Body of pancreas (tissue), 4 donors: ENCODE measurements at regions not wholly inside any gene's neighbourhood (a gene's known extent, or its start where the extent isn't known, plus 50 kb on each side); places are given as distances from the start of the nearest gene placed in this dataset.

Experiments
- ATAC-seq: fragments of 150-250 bp; one replicate; pipeline ENCODE4 v1.9.1; 2016
- DNase-seq, 4 donors: peaks; one replicate each; pipeline ENCODE4 v3.0.0-alpha.2; 2019
- H3K27ac ChIP-seq, 4 donors: fragments of 200-600 bp; sonication (generic); 1 replicate in 3 of 4; 2 replicates in 1 of 4; pipeline versions ENCODE4 v1.5.1 to v1.6.1; 2016 to 2019; ENCODE audit warnings: mild to moderate bottlenecking in 1 of 4, mixed read lengths in 1 of 4, moderate library complexity in 1 of 4
- H3K27me3 ChIP-seq, 2 donors: fragments of 200-600 bp; sonication (generic); one replicate each; pipeline ENCODE4 v1.6.0; 2016; ENCODE audit warnings: mild to moderate bottlenecking in 1 of 2
- H3K36me3 ChIP-seq, 2 donors: fragments of 200-600 bp; sonication (generic); replicated peaks in 1 of 2; 2 replicates each; pipeline ENCODE4 v1.5.1; 2016; ENCODE audit warnings: low read depth in 2 of 2; ENCODE audit not compliant: insufficient read depth in 1 of 2
- H3K4me1 ChIP-seq: fragments of 200-600 bp; sonication (generic); one replicate; pipeline ENCODE4 v1.6.0; 2016
- H3K4me3 ChIP-seq, 2 donors: fragments of 200-600 bp; sonication (generic); 1 replicate in 1 of 2; 2 replicates in 1 of 2; pipeline ENCODE4 v1.5.1; 2016 to 2019
- H3K9me3 ChIP-seq, 3 donors: fragments of 200-600 bp; sonication (generic); 1 replicate in 2 of 3; 2 replicates in 1 of 3; pipeline ENCODE4 v1.5.1; 2016
- CTCF ChIP-seq, 7 experiments: fragments of 450-650 bp in 4 of 7; fragments of 200-600 bp in 3 of 7; sonication (generic) in 3 of 7; IDR thresholded peaks; one replicate each; pipeline ENCODE4 v1.5.1; 2016 to 2019; ENCODE audit warnings: antibody characterized with exemption in 7 of 7
- POLR2A ChIP-seq, 3 donors: fragments of 450-650 bp; IDR thresholded peaks; one replicate each; pipeline ENCODE4 v1.6.1; 2016; ENCODE audit warnings: antibody characterized with exemption in 3 of 3, mild to moderate bottlenecking in 2 of 3
- WGBS, 2 donors: methylation state at CpG; one replicate each; pipeline ENCODE4 v1.1.5; 2017; 5-methylcytosine and 5-hydroxymethylcytosine counted together
- intact Hi-C: fragments of 100-400 bp; cut with DNase I; formaldehyde crosslinking; loops from one replicate; pipeline ENCODE4 v1.15.1; 2023

GRCh38 chr13:44191103-44191502, 182.5 kb upstream of the SERP2 start:
- Histone ChIP-seq H3K36me3 (no peaks in the 10 kb centered on the region), H3K27me3 (no peaks in the 10 kb centered on the region), H3K4me1 (peaks cover 10% of the 10 kb centered on the region), H3K9me3 (no peaks in the 10 kb centered on the region), H3K27ac (peak overlapping the region in 1 of 4 donors; percentile 28), H3K4me3 (no peak overlapping the region)
- TF ChIP-seq POLR2A (IDR thresholded peaks at IDR 0.05), result no peak
- no peak for TF ChIP-seq CTCF (IDR thresholded peaks at IDR 0.05)
- intact Hi-C loops, result no loop called here
- ATAC-seq, result peak; percentile 25
- DNase-seq, result no peak

GRCh38 chr13:44191504-44192171, 182.0 kb upstream of the SERP2 start:
- no peak for TF ChIP-seq POLR2A (IDR thresholded peaks at IDR 0.05)
- peak; percentile 54 to 93 (median 90) for TF ChIP-seq CTCF (IDR thresholded peaks at IDR 0.05)
- no peaks in the 10 kb centered on the region for H3K36me3 ChIP-seq
- H3K27me3 ChIP-seq, result no peaks in the 10 kb centered on the region
- ATAC-seq (peak; percentile 98), DNase-seq (peak; percentile 61 to 75 (median 66))
- intact Hi-C loops, result no loop called here
- peaks cover 10% of the 10 kb centered on the region for H3K4me1 ChIP-seq
- H3K4me3 ChIP-seq, result no peak overlapping the region
- WGBS, 2 donors, result 46 to 52% methylated on average over 15 of the region's 15 CpGs
- peak overlapping the region in 1 of 4 donors; percentile 28 for H3K27ac ChIP-seq
- no peaks in the 10 kb centered on the region for H3K9me3 ChIP-seq

GRCh38 chr13:44193731-44194130, 179.9 kb upstream of the SERP2 start:
- Histone ChIP-seq H3K27me3 (no peaks in the 10 kb centered on the region), H3K27ac (no peak overlapping the region), H3K4me3 (no peak overlapping the region), H3K4me1 (peaks cover 10% of the 10 kb centered on the region), H3K9me3 (no peaks in the 10 kb centered on the region), H3K36me3 (no peaks in the 10 kb centered on the region)
- WGBS, 2 donors, result 75 to 83% methylated on average over 3 of the region's 3 CpGs
- ATAC-seq, result no peak
- TF ChIP-seq POLR2A (IDR thresholded peaks at IDR 0.05), result no peak
- TF ChIP-seq CTCF (IDR thresholded peaks at IDR 0.05), result no peak
- intact Hi-C loops, result no loop called here
- DNase-seq, result no peak

GRCh38 chr13:44195245-44195644, 178.4 kb upstream of the SERP2 start:
- no peaks in the 10 kb centered on the region for H3K9me3 ChIP-seq
- H3K27ac ChIP-seq, result no peak overlapping the region
- H3K4me1 ChIP-seq, result peaks cover 18% of the 10 kb centered on the region
- TF ChIP-seq POLR2A (IDR thresholded peaks at IDR 0.05), result no peak
- no peak for TF ChIP-seq CTCF (IDR thresholded peaks at IDR 0.05)
- intact Hi-C loops, result no loop called here
- DNase-seq (no peak), ATAC-seq (no peak)
- no peak overlapping the region for H3K4me3 ChIP-seq
- H3K36me3 ChIP-seq, result no peaks in the 10 kb centered on the region
- 92 to 98% methylated on average over 3 of the region's 3 CpGs for WGBS, 2 donors
- H3K27me3 ChIP-seq, result no peaks in the 10 kb centered on the region

GRCh38 chr13:44196196-44196751, 177.3 kb upstream of the SERP2 start:
- intact Hi-C loops, result no loop called here

More at GRCh38 chr13:44196196-44196751, 177.3 kb upstream of the SERP2 start:
- H3K36me3 ChIP-seq, result no peaks in the 10 kb centered on the region
- 46 to 68% methylated on average over 1 of the region's 1 CpG for WGBS, 2 donors
- ATAC-seq (no peak), DNase-seq (no peak)
- H3K27me3 ChIP-seq, result no peaks in the 10 kb centered on the region
- TF ChIP-seq CTCF (IDR thresholded peaks at IDR 0.05) (no peak), POLR2A (IDR thresholded peaks at IDR 0.05) (no peak)
- H3K27ac ChIP-seq, result no peak overlapping the region
- no peaks in the 10 kb centered on the region for H3K9me3 ChIP-seq
- H3K4me1 ChIP-seq, result peaks cover 18% of the 10 kb centered on the region
- no peak overlapping the region for H3K4me3 ChIP-seq
